HG02973 (cell line): ENCODE measurements at regions not wholly inside any gene's neighbourhood (a gene's known extent, or its start where the extent isn't known, plus 50 kb on each side); places are given as distances from the start of the nearest gene placed in this dataset.
"Not testable (repeated sequence)": the region's sequence is repeated elsewhere in the genome, so short reads cannot be mapped to it uniquely, and the experiment has no call there.

ENCODE experiments used
- ATAC-seq: cut with Tn5 transposase; IDR thresholded peaks from one replicate; pipeline ENCODE4 v1.9.1; 2021; ENCODE audit warnings: moderate library complexity; ENCODE audit not compliant: unreplicated experiment

GRCh38 chr5:63732880-63733279 lies 229.4 kb downstream of the HTR1A start:
- ATAC-seq: not testable (repeated sequence)

DNA sequence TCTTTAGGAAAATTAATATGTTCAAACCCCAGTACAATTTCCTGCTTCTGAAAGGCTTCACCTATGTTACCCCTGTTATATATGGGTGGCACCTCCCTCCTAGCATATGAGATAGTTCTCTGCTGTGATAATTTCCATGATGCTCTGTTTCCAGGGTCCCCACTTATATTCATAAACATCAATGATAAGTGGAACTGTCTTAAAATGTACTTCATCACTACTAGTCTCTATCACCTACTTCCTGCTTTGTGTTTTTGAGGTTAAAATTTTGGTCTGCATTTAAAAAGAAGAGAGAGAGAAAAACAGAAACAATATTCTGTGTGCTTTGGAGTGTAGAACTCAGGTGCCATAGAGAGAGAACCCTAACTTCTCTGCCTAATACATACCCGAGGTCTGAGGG lies 234.7 kb downstream of the HTR1A start:
- peak; percentile 37 for ATAC-seq

GRCh38 chr5:63726496-63726895 lies 235.7 kb downstream of the HTR1A start:
- ATAC-seq: peak; percentile 91

GRCh38 chr5:63719147-63719546 lies 243.1 kb downstream of the HTR1A start:
- ATAC-seq: no peak

DNA sequence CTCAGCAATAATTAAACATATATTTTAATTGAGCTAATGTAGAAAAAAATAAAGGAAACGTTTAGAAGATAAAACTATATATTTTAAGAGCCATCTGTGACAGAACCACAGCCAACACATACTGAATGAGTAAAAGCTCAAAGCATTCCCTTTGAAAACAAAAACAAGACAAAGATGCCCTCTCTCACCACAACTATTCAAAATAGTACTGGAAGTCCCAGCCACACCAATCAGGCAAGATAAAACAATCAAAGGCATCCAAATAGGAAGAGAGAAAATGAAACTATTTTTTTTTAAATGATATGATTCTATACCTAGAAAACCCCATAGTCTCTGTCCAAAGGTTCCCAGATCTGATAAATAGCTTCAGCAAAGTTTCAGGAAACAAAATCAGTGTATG lies 262.0 kb downstream of the HTR1A start:
- no peak for ATAC-seq

GRCh38 chr5:63697811-63698210 lies 264.4 kb downstream of the HTR1A start:
- no peak for ATAC-seq

DNA sequence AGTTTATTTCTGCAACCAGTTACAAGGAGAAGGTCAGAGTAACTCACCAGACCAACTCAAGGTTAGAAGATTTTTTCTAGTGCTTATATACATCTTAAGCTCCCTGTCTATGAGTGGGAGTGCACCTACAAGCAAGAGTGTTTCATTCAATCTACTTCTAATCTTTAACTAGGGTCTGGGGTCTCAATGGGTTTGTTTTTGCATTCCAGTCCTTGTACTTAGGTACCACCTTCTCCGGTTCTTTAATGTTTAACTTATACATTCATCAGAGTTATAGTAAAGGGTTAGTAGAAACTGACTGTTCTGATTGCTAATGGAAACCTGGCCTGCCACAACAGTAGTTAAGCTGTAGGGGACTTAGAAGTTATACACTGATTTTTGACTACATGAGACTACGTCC lies 271.7 kb downstream of the HTR1A start:
- no peak for ATAC-seq

- no peak for ATAC-seq
These were observed 274.3 kb downstream of the HTR1A start for GRCh38 chr5:63687854-63688516.

GRCh38 chr5:63686938-63687337 lies 275.3 kb downstream of the HTR1A start:
- no peak for ATAC-seq

DNA sequence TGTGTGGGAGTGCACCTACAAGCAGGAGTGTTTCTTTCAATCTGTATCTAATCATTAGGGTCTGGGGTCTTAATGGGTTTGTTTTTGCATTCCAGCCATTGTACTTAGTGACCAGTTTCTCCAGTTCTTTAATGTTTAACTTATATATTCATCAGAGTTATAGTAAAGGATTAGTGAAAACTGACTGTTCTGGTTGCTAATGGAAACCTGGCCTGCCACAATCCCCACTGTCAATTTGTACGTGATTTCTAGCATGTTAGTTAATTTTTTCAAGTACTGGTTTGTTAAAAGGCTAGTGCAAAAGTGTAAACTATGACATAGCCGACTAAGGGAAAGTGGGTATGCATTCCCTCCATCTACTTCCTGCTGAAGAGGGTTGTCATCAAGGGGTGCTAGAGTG lies 276.1 kb downstream of the HTR1A start:
- no peak for ATAC-seq

GRCh38 chr5:63685454-63685853 lies 276.8 kb downstream of the HTR1A start:
- ATAC-seq: no peak

GRCh38 chr5:63674881-63675280 lies 287.4 kb downstream of the HTR1A start:
- no peak for ATAC-seq

- no peak for ATAC-seq
These were observed 307.2 kb downstream of the HTR1A start for GRCh38 chr5:63655043-63655442.

DNA sequence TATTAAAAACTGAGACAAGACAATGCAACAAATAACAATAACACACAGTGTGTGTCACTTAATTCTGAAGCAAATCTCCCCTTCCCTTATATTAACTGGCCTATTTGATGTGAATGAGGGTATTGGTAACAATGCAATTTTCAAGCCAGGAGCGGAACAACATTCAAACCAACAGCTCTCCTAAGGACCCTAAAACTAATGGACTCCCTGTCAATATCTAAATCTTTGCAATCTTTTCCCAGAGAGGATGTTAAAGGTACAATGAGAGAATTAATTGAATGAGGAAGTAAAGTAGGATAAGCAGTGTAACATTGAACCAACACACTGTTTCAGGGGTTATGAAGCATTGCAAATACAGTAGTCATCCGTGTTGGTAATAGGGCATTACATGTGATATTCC lies 311.7 kb downstream of the HTR1A start:
- no peak for ATAC-seq

DNA sequence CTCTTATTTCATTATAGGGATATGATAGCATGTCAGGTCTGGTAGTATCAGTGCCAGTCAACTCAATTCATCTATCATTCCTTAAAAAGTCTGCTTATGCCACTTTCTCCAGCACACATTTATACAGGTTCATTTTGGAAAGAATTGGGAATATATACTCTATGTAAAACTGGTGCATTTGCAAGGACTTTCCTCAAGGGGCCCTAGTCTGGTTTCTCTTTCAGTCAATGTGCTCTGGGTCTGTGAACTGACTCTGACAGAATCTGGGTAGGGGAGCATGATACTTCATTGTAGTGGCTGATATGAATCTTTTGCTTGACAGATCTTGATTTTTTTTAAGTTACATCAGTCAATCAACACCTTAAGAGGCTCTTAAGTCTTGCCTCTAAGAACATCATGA lies 313.9 kb downstream of the HTR1A start:
- no peak for ATAC-seq

DNA sequence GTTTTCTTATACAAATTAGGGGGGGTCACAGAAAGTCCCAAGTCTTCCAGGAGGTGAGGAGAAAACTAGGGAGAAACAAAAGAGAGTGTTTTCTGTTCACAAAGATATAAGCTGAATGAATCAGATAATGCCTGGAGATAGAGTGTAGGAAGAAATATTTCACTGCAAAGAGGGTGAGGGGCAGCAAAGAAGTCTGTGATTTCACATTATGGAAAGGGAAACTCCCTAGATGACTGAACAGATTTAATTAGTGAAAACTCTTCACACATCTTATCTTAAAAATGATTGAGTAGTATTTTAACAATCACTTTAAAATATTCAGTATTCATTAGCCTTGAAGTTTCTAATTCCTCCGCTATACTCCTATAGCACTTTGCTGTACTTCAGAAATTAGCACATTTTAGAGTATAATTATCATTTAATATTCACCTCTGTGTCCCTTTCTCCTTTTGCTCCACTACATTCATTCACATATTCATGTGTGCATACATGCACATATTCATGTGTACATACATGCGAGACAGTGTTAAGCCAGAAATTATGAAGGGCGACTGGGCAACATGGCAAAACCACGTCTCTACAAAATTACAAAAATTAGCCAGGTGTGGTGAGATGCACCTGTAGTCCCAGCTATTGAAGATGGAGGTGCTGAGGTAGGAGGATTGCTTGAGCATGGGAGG lies 332.2 kb downstream of the HTR1A start:
- no peak for ATAC-seq

- no peak for ATAC-seq
These were observed 348.8 kb downstream of the HTR1A start for GRCh38 chr5:63613442-63613841.

DNA sequence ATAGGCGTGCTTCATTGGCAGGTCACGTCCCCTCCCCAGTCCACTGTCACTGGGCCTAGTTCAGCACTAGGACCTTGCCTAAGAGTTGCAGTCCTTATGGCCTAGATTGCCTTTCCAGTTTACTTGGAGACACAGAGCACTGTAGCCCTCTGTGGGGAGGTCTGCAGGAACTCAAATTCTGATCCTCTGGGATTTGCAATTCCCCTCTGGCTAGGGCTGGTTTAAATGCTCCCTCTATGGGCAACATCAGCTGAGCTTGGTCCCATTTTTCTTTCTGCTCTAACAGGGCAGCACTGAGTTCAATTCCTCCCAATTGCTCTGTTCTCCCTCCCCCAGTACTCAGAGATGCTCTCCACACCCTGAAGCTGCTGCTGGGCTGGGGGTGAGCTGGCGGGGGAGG lies 358.2 kb downstream of the HTR1A start:
- ATAC-seq: no peak

- no peak for ATAC-seq
These were observed 359.3 kb downstream of the HTR1A start for GRCh38 chr5:63602971-63603370.

DNA sequence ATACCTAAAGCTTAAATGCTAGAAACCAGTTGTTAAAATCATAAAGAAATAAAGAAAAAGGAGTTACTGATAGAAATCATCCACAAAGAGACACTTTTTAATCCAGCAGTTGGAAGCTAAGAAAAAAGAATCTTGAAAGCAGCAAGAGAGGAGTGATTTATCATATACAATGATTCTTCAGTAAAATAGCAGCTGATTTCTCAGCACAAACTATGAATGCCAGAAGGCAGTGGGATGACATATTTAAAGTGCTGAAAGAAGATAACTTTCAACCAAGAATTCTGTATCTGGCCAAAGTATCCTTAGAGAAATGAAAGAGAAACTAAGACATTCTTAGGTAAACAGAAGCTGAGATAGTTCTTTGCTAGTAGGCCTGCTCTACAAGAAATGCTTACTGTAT lies 366.0 kb downstream of the HTR1A start:
- no peak for ATAC-seq

DNA sequence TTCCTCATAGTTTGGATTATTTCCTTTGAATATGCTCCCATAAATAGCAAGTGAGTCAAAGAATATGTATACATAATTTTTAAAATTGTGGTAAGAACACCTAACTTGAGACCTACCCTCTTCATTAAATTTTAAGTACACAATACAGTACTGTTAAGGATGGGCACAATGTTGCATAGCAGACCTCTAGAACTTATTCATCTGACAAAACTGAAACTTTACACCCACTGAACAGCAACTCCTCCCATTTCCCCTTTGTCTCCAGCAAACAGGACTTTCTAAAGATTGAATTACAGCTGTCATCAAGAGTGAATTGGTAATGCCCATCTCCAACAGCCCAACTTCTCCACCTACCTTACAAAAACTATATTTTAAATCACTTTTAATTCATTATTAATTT lies 388.9 kb downstream of the HTR1A start:
- peak; percentile 58 for ATAC-seq

- no peak for ATAC-seq
These were observed 389.5 kb downstream of the HTR1A start for GRCh38 chr5:63572740-63573139.

- ATAC-seq: no peak
These were observed 391.5 kb downstream of the HTR1A start for GRCh38 chr5:63570752-63571151.
